ENCODE measurements at regions not wholly inside any gene's neighbourhood (a gene's known extent, or its start where the extent isn't known, plus 50 kb on each side); places are given as distances from the start of the nearest gene placed in this dataset.
A peak's percentile ranks its signal among the peaks of the same experiment; 100 is the strongest.
"Not testable (repeated sequence)": the region's sequence is repeated elsewhere in the genome, so short reads cannot be mapped to it uniquely, and the experiment has no call there.

GRCh38 chr10:45557275-45557905, 115.2 kb downstream of the ZFAND4 start:
- ATAC-seq (ENCODE audit: low read depth): peak; percentile 51
- Mint-ChIP-seq H3K4me1 (peaks cover 45% of the 10 kb centered on the region), H3K4me3 (peak overlapping the region; percentile 64), H3K27ac (peak overlapping the region; percentile 42), H3K27me3 (no peaks in the 10 kb centered on the region), H3K9me3 (ENCODE audit: insufficient read depth) (no peaks in the 10 kb centered on the region)
- CTCF ChIA-PET: interaction anchor here (0.7 kb wide), 1 partner anchor 64 kb away, joined by 3 read pairs; no protein-coding TSS in a partner anchor
- H3K9me3 ChIP-seq (ENCODE audit: control extremely low read depth in 1 of 3, control insufficient read depth in 2 of 3, insufficient read depth in 1 of 3, low read length in 2 of 3): peaks cover 0 to 12% (median 0%) of the 10 kb centered on the region in 3 donors
- peak overlapping the region; percentile 4 to 28 for H3K27ac ChIP-seq (ENCODE audit: low read length in 2 of 2)
- peaks cover 28 to 30% of the 10 kb centered on the region in 2 donors for H3K4me1 ChIP-seq (ENCODE audit: control insufficient read depth in 2 of 2, insufficient read depth in 2 of 2, low read length in 2 of 2)
- POLR2A ChIA-PET: interaction anchor here (0.5 kb wide), 1 partner anchor 115 kb away, joined by 3 read pairs; no protein-coding TSS in a partner anchor
- H3K4me3 ChIP-seq (ENCODE audit: control extremely low read depth in 1 of 5, extremely low read depth in 1 of 5, insufficient read depth in 1 of 5, low read depth in 2 of 5, low read length in 4 of 5): peak overlapping the region in 1 of 5 experiments; percentile 21
- peak; percentile 43 for DNase-seq
- intact Hi-C loops (cut with micrococcal nuclease): no loop called here
- H3K36me3 ChIP-seq (replicated peaks in 1 of 2; ENCODE audit: control extremely low read depth in 1 of 2, control insufficient read depth in 1 of 2, extremely low read depth in 1 of 2, insufficient read depth in 2 of 2, low read length in 1 of 2): peaks cover 0 to 7% of the 10 kb centered on the region in 2 experiments
- peaks cover 89% of the 10 kb centered on the region for H3K79me2 ChIP-seq (ENCODE audit: control insufficient read depth, insufficient read depth, low read length)
- H4K20me1 ChIP-seq (ENCODE audit: control insufficient read depth, insufficient read depth, low read length, poor library complexity, severe bottlenecking): peaks cover 46% of the 10 kb centered on the region
- no peaks in the 10 kb centered on the region for H3K27me3 ChIP-seq (replicated peaks in 1 of 4; ENCODE audit: control extremely low read depth in 1 of 4, control insufficient read depth in 3 of 4, insufficient read depth in 4 of 4, low read length in 3 of 4)
- H3K4me2 ChIP-seq (replicated peaks; ENCODE audit: low read depth, low read length, poor library complexity, severe bottlenecking): peak overlapping the region; percentile 43
- WGBS (ENCODE audit: insufficient coverage): 32% methylated on average over 6 of the region's 9 CpGs
- TF ChIP-seq CTCF (IDR thresholded peaks at IDR 0.05) (no peak), EZH2 (IDR thresholded peaks at IDR 0.05; ENCODE audit: borderline replicate concordance, insufficient read depth, low read depth, low read length, poor library complexity, severe bottlenecking) (no peak)
- H2AFZ ChIP-seq (ENCODE audit: insufficient read depth, low read depth, low read length, poor library complexity, severe bottlenecking): no peak overlapping the region
- H3K9ac ChIP-seq (ENCODE audit: low read length): no peak overlapping the region

- no peak for ATAC-seq (ENCODE audit: low read depth)
- intact Hi-C loops (cut with micrococcal nuclease): no loop called here
- Histone ChIP-seq H3K27ac (ENCODE audit: low read length in 2 of 2) (no peak overlapping the region), H3K4me1 (ENCODE audit: control insufficient read depth in 2 of 2, insufficient read depth in 2 of 2, low read length in 2 of 2) (peaks cover 25 to 26% of the 10 kb centered on the region in 2 donors), H3K79me2 (ENCODE audit: control insufficient read depth, insufficient read depth, low read length) (peaks cover 86% of the 10 kb centered on the region), H2AFZ (ENCODE audit: insufficient read depth, low read depth, low read length, poor library complexity, severe bottlenecking) (no peak overlapping the region), H4K20me1 (ENCODE audit: control insufficient read depth, insufficient read depth, low read length, poor library complexity, severe bottlenecking) (peaks cover 50% of the 10 kb centered on the region), H3K9me3 (ENCODE audit: control extremely low read depth in 1 of 3, control insufficient read depth in 2 of 3, insufficient read depth in 1 of 3, low read length in 2 of 3) (peaks cover 0 to 12% (median 0%) of the 10 kb centered on the region in 3 donors), H3K4me2 (replicated peaks; ENCODE audit: low read depth, low read length, poor library complexity, severe bottlenecking) (no peak overlapping the region), H3K9ac (ENCODE audit: low read length) (no peak overlapping the region), H3K36me3 (replicated peaks in 1 of 2; ENCODE audit: control extremely low read depth in 1 of 2, control insufficient read depth in 1 of 2, extremely low read depth in 1 of 2, insufficient read depth in 2 of 2, low read length in 1 of 2) (peaks cover 0 to 15% of the 10 kb centered on the region in 2 experiments), H3K27me3 (replicated peaks in 1 of 4; ENCODE audit: control extremely low read depth in 1 of 4, control insufficient read depth in 3 of 4, insufficient read depth in 4 of 4, low read length in 3 of 4) (no peaks in the 10 kb centered on the region), H3K4me3 (ENCODE audit: control extremely low read depth in 1 of 5, extremely low read depth in 1 of 5, insufficient read depth in 1 of 5, low read depth in 2 of 5, low read length in 4 of 5) (no peak overlapping the region)
- H3K9me3 Mint-ChIP-seq (ENCODE audit: insufficient read depth): no peaks in the 10 kb centered on the region
- TF ChIP-seq EZH2 (IDR thresholded peaks at IDR 0.05; ENCODE audit: borderline replicate concordance, insufficient read depth, low read depth, low read length, poor library complexity, severe bottlenecking) (no peak), CTCF (IDR thresholded peaks at IDR 0.05) (no peak)
- peaks cover 38% of the 10 kb centered on the region for H3K4me1 Mint-ChIP-seq
- ChIA-PET POLR2A (no interaction called here), CTCF (interaction anchor here (1.7 kb wide), 1 partner anchor 11 kb away, joined by 6 read pairs; no protein-coding TSS in a partner anchor)
- no peak overlapping the region for H3K4me3 Mint-ChIP-seq
- H3K27ac Mint-ChIP-seq: no peak overlapping the region
- no CpG with 5 or more reads among the region's 3 CpGs for WGBS (ENCODE audit: insufficient coverage)
- DNase-seq: no peak
- no peaks in the 10 kb centered on the region for H3K27me3 Mint-ChIP-seq
Observed at GRCh38 chr10:45555795-45556194, 116.8 kb downstream of the ZFAND4 start.

- DNase-seq; H2AFZ ChIP-seq (ENCODE audit: insufficient read depth, low read depth, low read length, poor library complexity, severe bottlenecking); H3K27ac ChIP-seq (ENCODE audit: low read length in 2 of 2); H3K9me3 Mint-ChIP-seq (ENCODE audit: insufficient read depth); H3K4me3 ChIP-seq (ENCODE audit: control extremely low read depth in 1 of 5, extremely low read depth in 1 of 5, insufficient read depth in 1 of 5, low read depth in 2 of 5, low read length in 4 of 5); H3K27me3 Mint-ChIP-seq; H3K9me3 ChIP-seq (ENCODE audit: control extremely low read depth in 1 of 3, control insufficient read depth in 2 of 3, insufficient read depth in 1 of 3, low read length in 2 of 3); ATAC-seq (ENCODE audit: low read depth); H3K27me3 ChIP-seq (replicated peaks in 1 of 4; ENCODE audit: control extremely low read depth in 1 of 4, control insufficient read depth in 3 of 4, insufficient read depth in 4 of 4, low read length in 3 of 4); intact Hi-C loops (cut with micrococcal nuclease); H3K9ac ChIP-seq (ENCODE audit: low read length); H3K4me2 ChIP-seq (replicated peaks; ENCODE audit: low read depth, low read length, poor library complexity, severe bottlenecking); H3K4me3 Mint-ChIP-seq; H3K27ac Mint-ChIP-seq; POLR2A ChIA-PET: not testable (repeated sequence)
- Histone ChIP-seq H4K20me1 (ENCODE audit: control insufficient read depth, insufficient read depth, low read length, poor library complexity, severe bottlenecking) (peaks cover 50% of the 10 kb centered on the region), H3K36me3 (replicated peaks in 1 of 2; ENCODE audit: control extremely low read depth in 1 of 2, control insufficient read depth in 1 of 2, extremely low read depth in 1 of 2, insufficient read depth in 2 of 2, low read length in 1 of 2) (peaks cover 0 to 14% of the 10 kb centered on the region in 2 experiments), H3K79me2 (ENCODE audit: control insufficient read depth, insufficient read depth, low read length) (peaks cover 86% of the 10 kb centered on the region), H3K4me1 (ENCODE audit: control insufficient read depth in 2 of 2, insufficient read depth in 2 of 2, low read length in 2 of 2) (peaks cover 22 to 23% of the 10 kb centered on the region in 2 donors)
- peaks cover 33% of the 10 kb centered on the region for H3K4me1 Mint-ChIP-seq
- whole genome bisulfite sequencing (ENCODE audit: insufficient coverage): 100% methylated on average over 3 of the region's 5 CpGs
- CTCF ChIA-PET: interaction anchor here (1.7 kb wide), 1 partner anchor 11 kb away, joined by 6 read pairs; no protein-coding TSS in a partner anchor
Observed at GRCh38 chr10:45555332-45555731, 117.2 kb downstream of the ZFAND4 start.
